ENCODE measurements at regions not wholly inside any gene's neighbourhood (a gene's known extent, or its start where the extent isn't known, plus 50 kb on each side); places are given as distances from the start of the nearest gene placed in this dataset.
A peak's percentile ranks its signal among the peaks of the same experiment; 100 is the strongest.

DNA sequence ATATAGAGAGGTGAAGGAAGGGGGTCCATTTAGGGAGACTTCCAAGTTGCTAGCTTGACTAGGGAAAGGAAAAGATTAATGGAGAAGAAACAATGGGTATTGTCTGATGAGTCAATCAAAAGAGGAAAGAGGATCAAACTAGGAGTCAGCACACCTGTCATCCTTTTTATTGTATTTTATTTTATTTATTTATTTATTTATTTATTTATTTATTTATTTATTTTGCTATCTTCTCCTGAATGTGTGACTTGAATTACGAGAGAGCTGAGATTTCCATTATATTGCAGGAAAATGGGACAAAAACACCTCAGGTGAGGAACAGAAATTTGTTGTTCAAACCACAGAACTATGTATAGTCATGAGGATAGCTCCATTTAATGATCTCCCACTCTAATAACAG, 58.9 kb downstream of the NUDT11 start:
- Histone ChIP-seq H3K36me3 (ENCODE audit: insufficient read depth, low read length) (no peaks in the 10 kb centered on the region), H3K9me3 (ENCODE audit: control insufficient read depth in 1 of 2, low read length in 2 of 2) (no peaks in the 10 kb centered on the region), H3K4me1 (ENCODE audit: insufficient read depth, low read length) (no peaks in the 10 kb centered on the region), H3K27ac (ENCODE audit: low read depth, low read length) (no peak overlapping the region), H3K27me3 (ENCODE audit: insufficient read depth, low read length) (no peaks in the 10 kb centered on the region), H3K4me3 (ENCODE audit: low read length in 2 of 2) (no peak overlapping the region)
- ChIA-PET CTCF (ENCODE audit: partially characterized antibody) (interaction anchor here (0.9 to 2.1 kb wide), 2 partner anchors 16 to 24 kb away, joined by 4 to 6 read pairs; no protein-coding TSS in a partner anchor), POLR2A (ENCODE audit: partially characterized antibody) (no interaction called here)
- Mint-ChIP-seq H3K27ac (no peak overlapping the region), H3K9me3 (peaks cover 0 to 1% (median 0%) of the 10 kb centered on the region in 8 donors), H3K27me3 (no peaks in the 10 kb centered on the region), H3K4me1 (no peaks in the 10 kb centered on the region), H3K36me3 (no peaks in the 10 kb centered on the region), H3K4me3 (no peak overlapping the region)
- intact Hi-C loops (cut with micrococcal nuclease), result no loop called here
- DNase-seq, result no peak

DNA sequence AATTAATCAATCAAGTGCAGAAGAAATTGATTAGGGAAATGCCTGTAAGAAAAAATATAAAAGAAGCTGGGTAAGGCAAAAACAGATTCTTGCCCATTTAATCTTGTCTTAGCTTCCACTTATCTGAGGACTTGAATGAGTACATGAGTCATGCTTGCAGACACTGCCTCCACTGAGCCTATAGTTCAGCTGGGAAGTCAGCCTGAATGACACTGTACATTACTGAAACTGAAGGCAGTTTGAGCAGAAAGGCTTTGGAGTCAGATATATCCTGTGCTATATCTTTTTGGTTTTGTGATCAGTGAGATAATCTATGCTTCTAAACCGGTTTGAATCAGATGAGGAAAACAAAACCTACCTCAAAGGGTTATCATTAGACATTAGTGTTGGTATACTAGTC, 61.3 kb downstream of the NUDT11 start:
- POLR2A ChIA-PET (ENCODE audit: partially characterized antibody), result no interaction called here
- Histone ChIP-seq H3K4me3 (ENCODE audit: low read length in 2 of 2) (no peak overlapping the region), H3K36me3 (ENCODE audit: insufficient read depth, low read length) (no peaks in the 10 kb centered on the region), H3K9me3 (ENCODE audit: control insufficient read depth in 1 of 2, low read length in 2 of 2) (no peaks in the 10 kb centered on the region), H3K27ac (ENCODE audit: low read depth, low read length) (no peak overlapping the region), H3K27me3 (ENCODE audit: insufficient read depth, low read length) (no peaks in the 10 kb centered on the region), H3K4me1 (ENCODE audit: insufficient read depth, low read length) (no peaks in the 10 kb centered on the region)
- H3K27ac Mint-ChIP-seq, result no peak overlapping the region
- no peak overlapping the region for H3K4me3 Mint-ChIP-seq
- CTCF ChIA-PET (ENCODE audit: partially characterized antibody), result interaction anchor here (2.1 kb wide), 1 partner anchor 99 kb away, joined by 4 read pairs; no protein-coding TSS in a partner anchor
- H3K36me3 Mint-ChIP-seq, result no peaks in the 10 kb centered on the region
- H3K27me3 Mint-ChIP-seq, result no peaks in the 10 kb centered on the region
- H3K4me1 Mint-ChIP-seq, result no peaks in the 10 kb centered on the region
- no peak for DNase-seq
- H3K9me3 Mint-ChIP-seq, result peaks cover 0 to 1% (median 0%) of the 10 kb centered on the region in 8 donors
- intact Hi-C loops (cut with micrococcal nuclease), result no loop called here

DNA sequence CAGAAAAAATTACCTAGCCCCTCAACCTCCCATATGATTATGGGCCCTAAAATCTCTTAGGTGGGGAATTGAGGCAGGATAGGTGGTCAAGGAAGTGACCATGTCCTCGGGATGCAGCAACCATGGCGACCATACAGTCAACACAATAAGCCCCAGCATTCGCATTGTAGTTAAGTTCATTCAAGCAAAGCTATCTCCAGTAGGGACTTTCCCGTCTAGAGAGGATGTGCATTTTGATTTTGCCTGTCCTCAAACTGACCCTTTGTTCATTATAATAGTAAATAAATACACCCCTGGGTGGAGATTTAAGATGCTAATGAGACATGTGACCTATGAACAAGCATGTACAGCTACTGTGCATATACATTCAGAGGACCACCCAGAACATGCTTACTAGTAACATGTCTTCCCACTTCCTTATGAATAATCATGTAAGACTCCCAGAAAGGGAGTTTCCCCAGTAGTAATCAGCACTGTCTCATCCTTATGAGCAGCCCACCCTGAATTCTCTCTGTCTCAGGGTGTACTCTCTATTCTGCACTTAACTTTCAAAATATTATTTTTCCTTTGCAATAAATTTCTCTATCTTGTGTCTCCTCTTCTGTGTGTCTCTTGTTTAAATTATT, 74.3 kb downstream of the NUDT11 start:
- intact Hi-C loops (cut with micrococcal nuclease), result no loop called here
- H3K27me3 ChIP-seq (ENCODE audit: insufficient read depth, low read length), result no peaks in the 10 kb centered on the region
- no peak overlapping the region for H3K27ac Mint-ChIP-seq
- no peaks in the 10 kb centered on the region for H3K36me3 ChIP-seq (ENCODE audit: insufficient read depth, low read length)
- no peaks in the 10 kb centered on the region for H3K9me3 ChIP-seq (ENCODE audit: control insufficient read depth in 1 of 2, low read length in 2 of 2)
- no peaks in the 10 kb centered on the region for H3K36me3 Mint-ChIP-seq
- POLR2A ChIA-PET (ENCODE audit: partially characterized antibody), result no interaction called here
- H3K4me1 ChIP-seq (ENCODE audit: insufficient read depth, low read length), result no peaks in the 10 kb centered on the region
- no peak for DNase-seq
- H3K4me3 ChIP-seq (ENCODE audit: low read length in 2 of 2), result no peak overlapping the region
- no peaks in the 10 kb centered on the region for H3K27me3 Mint-ChIP-seq
- peaks cover 0 to 2% (median 1%) of the 10 kb centered on the region in 4 donors for H3K4me1 Mint-ChIP-seq
- no peaks in the 10 kb centered on the region for H3K9me3 Mint-ChIP-seq
- CTCF ChIA-PET (ENCODE audit: partially characterized antibody), result interaction anchor here (1.1 to 4.3 kb wide), 4 partner anchors 15 to 84 kb away, joined by 3 to 92 read pairs (median 8); no protein-coding TSS in a partner anchor
- H3K27ac ChIP-seq (ENCODE audit: low read depth, low read length), result no peak overlapping the region
- no peak overlapping the region for H3K4me3 Mint-ChIP-seq

DNA sequence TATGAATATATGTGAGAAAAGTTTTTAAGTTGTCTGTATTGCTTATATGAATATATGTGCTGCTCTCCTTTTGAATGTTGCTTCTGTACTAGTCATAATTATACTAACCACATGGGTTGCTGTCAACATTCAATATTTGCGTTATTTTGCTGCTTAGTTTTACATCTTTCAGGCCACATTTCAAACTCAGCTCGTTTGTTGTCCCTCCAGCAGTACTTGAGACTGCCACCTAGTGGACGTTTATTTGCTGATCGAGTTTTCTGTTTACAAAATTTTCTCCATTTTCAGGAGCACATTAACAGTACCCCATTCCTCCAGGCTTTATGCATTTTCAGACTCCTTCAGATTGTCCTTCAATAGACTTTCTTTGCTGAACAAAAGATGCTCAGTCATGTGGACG, 75.8 kb downstream of the NUDT11 start:
- POLR2A ChIA-PET (ENCODE audit: partially characterized antibody), result interaction anchor here (1.7 kb wide), 1 partner anchor 84 kb away, joined by 5 read pairs; no protein-coding TSS in a partner anchor
- H3K4me1 Mint-ChIP-seq, result peaks cover 0 to 2% (median 1%) of the 10 kb centered on the region in 4 donors
- no peaks in the 10 kb centered on the region for H3K9me3 ChIP-seq (ENCODE audit: control insufficient read depth in 1 of 2, low read length in 2 of 2)
- DNase-seq, result peak; percentile 44 to 50 (median 46)
- H3K4me3 ChIP-seq (ENCODE audit: low read length in 2 of 2), result no peak overlapping the region
- CTCF ChIA-PET (ENCODE audit: partially characterized antibody), result interaction anchor here (0.6 to 4.3 kb wide), 8 partner anchors 9 to 729 kb away, joined by 3 to 92 read pairs (median 4); no protein-coding TSS in a partner anchor
- H3K4me1 ChIP-seq (ENCODE audit: insufficient read depth, low read length), result no peaks in the 10 kb centered on the region
- no peaks in the 10 kb centered on the region for H3K27me3 ChIP-seq (ENCODE audit: insufficient read depth, low read length)
- H3K27ac ChIP-seq (ENCODE audit: low read depth, low read length), result no peak overlapping the region
- no peak overlapping the region for H3K4me3 Mint-ChIP-seq
- H3K9me3 Mint-ChIP-seq, result no peaks in the 10 kb centered on the region
- H3K36me3 ChIP-seq (ENCODE audit: insufficient read depth, low read length), result no peaks in the 10 kb centered on the region
- intact Hi-C loops (cut with micrococcal nuclease), result loop anchor here (1.0 kb wide), 1 partner anchor 84 kb away; no protein-coding TSS in a partner anchor
- no peak overlapping the region for H3K27ac Mint-ChIP-seq
- H3K36me3 Mint-ChIP-seq, result no peaks in the 10 kb centered on the region
- H3K27me3 Mint-ChIP-seq, result no peaks in the 10 kb centered on the region

DNA sequence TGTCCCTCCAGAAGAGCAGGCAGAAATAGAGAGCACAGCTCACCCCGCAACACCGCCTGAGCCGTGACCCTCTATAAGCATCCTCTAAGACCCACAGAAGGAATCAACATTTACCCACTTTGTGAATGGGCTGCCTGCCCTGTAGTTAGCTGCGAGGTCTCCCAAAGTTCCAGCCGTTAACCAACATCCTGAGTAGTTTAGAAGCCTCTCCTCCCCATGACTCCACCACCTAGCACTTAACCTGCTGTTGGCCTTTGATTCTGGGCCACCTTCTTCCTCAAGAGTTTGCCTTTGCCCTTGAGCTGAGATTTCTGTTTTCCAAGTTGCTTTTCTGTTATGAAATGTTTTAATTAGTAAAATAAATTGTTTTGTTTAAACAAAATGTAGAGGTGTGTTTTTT, 75.8 kb downstream of the NUDT10 start:
- Histone ChIP-seq H3K4me3 (ENCODE audit: low read length in 2 of 2) (no peak overlapping the region), H3K27ac (ENCODE audit: low read depth, low read length) (no peak overlapping the region), H3K9me3 (ENCODE audit: control insufficient read depth in 1 of 2, low read length in 2 of 2) (no peaks in the 10 kb centered on the region), H3K4me1 (ENCODE audit: insufficient read depth, low read length) (no peaks in the 10 kb centered on the region), H3K36me3 (ENCODE audit: insufficient read depth, low read length) (no peaks in the 10 kb centered on the region), H3K27me3 (ENCODE audit: insufficient read depth, low read length) (no peaks in the 10 kb centered on the region)
- Mint-ChIP-seq H3K4me3 (no peak overlapping the region), H3K36me3 (peaks cover 0 to 4% of the 10 kb centered on the region in 2 donors), H3K27me3 (no peaks in the 10 kb centered on the region), H3K27ac (peak overlapping the region in 1 of 7 donors; percentile 26), H3K9me3 (no peaks in the 10 kb centered on the region), H3K4me1 (no peaks in the 10 kb centered on the region)
- POLR2A ChIA-PET (ENCODE audit: partially characterized antibody), result no interaction called here
- CTCF ChIA-PET (ENCODE audit: partially characterized antibody), result interaction anchor here (0.7 kb wide), 1 partner anchor 9 kb away, joined by 3 read pairs; no protein-coding TSS in a partner anchor
- no peak for DNase-seq
- intact Hi-C loops (cut with micrococcal nuclease), result no loop called here

DNA sequence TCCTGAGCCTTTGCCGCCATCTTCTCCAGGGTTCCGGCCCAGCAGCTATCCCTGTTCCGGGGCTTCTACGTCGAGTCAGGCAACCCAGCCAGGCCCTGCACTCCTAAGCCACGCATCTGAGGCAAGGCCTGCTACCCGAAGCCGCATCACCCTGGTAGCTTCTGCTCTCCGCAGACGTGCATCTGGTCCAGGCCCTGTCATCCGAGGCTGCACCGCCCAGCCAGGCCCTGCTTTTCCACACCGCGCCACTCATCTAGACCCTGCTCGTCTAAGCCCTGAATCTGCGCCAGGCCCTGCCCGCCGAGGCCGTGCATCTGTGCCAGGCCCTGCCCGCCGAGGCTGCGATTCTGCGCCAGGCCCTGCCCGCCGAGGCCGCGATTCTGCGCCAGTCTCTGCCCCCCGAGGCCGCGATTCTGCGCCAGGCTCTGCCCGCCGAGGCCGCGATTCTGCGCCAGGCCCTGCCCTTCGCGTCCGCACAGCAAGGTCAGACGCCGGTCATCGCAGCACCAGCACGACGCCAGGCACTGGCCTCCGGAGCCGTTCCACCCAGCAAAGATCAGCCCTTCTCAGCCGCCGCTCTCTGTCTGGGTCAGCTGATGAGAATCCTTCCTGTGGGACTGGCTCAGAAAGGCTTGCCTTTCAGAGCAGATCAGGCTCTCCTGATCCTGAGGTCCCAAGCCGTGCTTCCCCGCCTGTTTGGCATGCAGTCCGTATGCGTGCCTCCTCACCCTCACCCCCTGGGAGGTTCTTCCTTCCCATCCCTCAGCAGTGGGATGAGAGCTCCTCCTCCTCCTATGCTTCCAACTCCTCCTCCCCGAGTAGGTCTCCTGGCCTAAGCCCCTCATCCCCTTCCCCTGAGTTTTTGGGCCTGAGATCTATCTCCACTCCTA, 75.1 kb downstream of the NUDT10 start:
- Mint-ChIP-seq H3K27me3 (no peaks in the 10 kb centered on the region), H3K36me3 (peaks cover 0 to 4% of the 10 kb centered on the region in 2 donors), H3K9me3 (no peaks in the 10 kb centered on the region), H3K4me1 (no peaks in the 10 kb centered on the region), H3K4me3 (no peak overlapping the region), H3K27ac (no peak overlapping the region)
- H3K4me1 ChIP-seq (ENCODE audit: insufficient read depth, low read length), result no peaks in the 10 kb centered on the region
- H3K27me3 ChIP-seq (ENCODE audit: insufficient read depth, low read length), result no peaks in the 10 kb centered on the region
- no peak for DNase-seq
- intact Hi-C loops (cut with micrococcal nuclease), result no loop called here
- no peaks in the 10 kb centered on the region for H3K36me3 ChIP-seq (ENCODE audit: insufficient read depth, low read length)
- no peak overlapping the region for H3K4me3 ChIP-seq (ENCODE audit: low read length in 2 of 2)
- H3K9me3 ChIP-seq (ENCODE audit: control insufficient read depth in 1 of 2, low read length in 2 of 2), result no peaks in the 10 kb centered on the region
- CTCF ChIA-PET (ENCODE audit: partially characterized antibody), result interaction anchor here (0.7 kb wide), 1 partner anchor 10 kb away, joined by 3 read pairs; no protein-coding TSS in a partner anchor
- POLR2A ChIA-PET (ENCODE audit: partially characterized antibody), result no interaction called here
- no peak overlapping the region for H3K27ac ChIP-seq (ENCODE audit: low read depth, low read length)

All from CD4-positive, alpha-beta memory T cell (primary cell).